ENCODE measurements at regions not wholly inside any gene's neighbourhood (a gene's known extent, or its start where the extent isn't known, plus 50 kb on each side); places are given as distances from the start of the nearest gene placed in this dataset.

GRCh38 chr1:182297335-182297734 lies 94.3 kb downstream of the GLUL start:
- H3K4me1 ChIP-seq (ENCODE audit: control insufficient read depth, extremely low read depth, insufficient read depth, low read length) = peaks cover 2% of the 10 kb centered on the region
- H3K9ac ChIP-seq (ENCODE audit: control insufficient read depth, extremely low read depth, insufficient read depth, low read length) = no peak overlapping the region
- FAIRE-seq = no peak
- no peaks in the 10 kb centered on the region for H3K9me3 ChIP-seq (ENCODE audit: control insufficient read depth, low read depth, low read length)
- no peak for DNase-seq (ENCODE audit: low read depth, low spot score)
- H3K36me3 ChIP-seq (ENCODE audit: control insufficient read depth in 2 of 2, extremely low read depth in 1 of 2, insufficient read depth in 2 of 2, low read length in 2 of 2) = no peaks in the 10 kb centered on the region
- no peaks in the 10 kb centered on the region for H3K9me1 ChIP-seq (ENCODE audit: control insufficient read depth, extremely low read depth, insufficient read depth, low read length)
- H3K27ac ChIP-seq (ENCODE audit: control insufficient read depth, insufficient read depth, low read length) = no peak overlapping the region
- H3K4me2 ChIP-seq (ENCODE audit: control insufficient read depth, extremely low read depth, insufficient read depth, low read depth, low read length) = no peak overlapping the region
- no peaks in the 10 kb centered on the region for H4K20me1 ChIP-seq (ENCODE audit: control insufficient read depth, extremely low read depth, insufficient read depth, low read length)
- no peak overlapping the region for H3K4me3 ChIP-seq (ENCODE audit: control insufficient read depth in 2 of 3, extremely low read depth in 1 of 3, insufficient read depth in 2 of 3, low read depth in 1 of 3, low read length in 3 of 3)
- H3K79me2 ChIP-seq (ENCODE audit: control insufficient read depth, insufficient read depth, low read length) = no peaks in the 10 kb centered on the region
- no peak for TF ChIP-seq EZH2 (IDR thresholded peaks at IDR 0.05; ENCODE audit: low read length)
- TF ChIP-seq, protein P1, sequence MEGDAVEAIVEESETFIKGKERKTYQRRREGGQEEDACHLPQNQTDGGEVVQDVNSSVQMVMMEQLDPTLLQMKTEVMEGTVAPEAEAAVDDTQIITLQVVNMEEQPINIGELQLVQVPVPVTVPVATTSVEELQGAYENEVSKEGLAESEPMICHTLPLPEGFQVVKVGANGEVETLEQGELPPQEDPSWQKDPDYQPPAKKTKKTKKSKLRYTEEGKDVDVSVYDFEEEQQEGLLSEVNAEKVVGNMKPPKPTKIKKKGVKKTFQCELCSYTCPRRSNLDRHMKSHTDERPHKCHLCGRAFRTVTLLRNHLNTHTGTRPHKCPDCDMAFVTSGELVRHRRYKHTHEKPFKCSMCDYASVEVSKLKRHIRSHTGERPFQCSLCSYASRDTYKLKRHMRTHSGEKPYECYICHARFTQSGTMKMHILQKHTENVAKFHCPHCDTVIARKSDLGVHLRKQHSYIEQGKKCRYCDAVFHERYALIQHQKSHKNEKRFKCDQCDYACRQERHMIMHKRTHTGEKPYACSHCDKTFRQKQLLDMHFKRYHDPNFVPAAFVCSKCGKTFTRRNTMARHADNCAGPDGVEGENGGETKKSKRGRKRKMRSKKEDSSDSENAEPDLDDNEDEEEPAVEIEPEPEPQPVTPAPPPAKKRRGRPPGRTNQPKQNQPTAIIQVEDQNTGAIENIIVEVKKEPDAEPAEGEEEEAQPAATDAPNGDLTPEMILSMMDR (optimal IDR thresholded peaks at IDR 0.05 in 1 of 3, IDR thresholded peaks at IDR 0.05 in 1 of 3, conservative IDR thresholded peaks at IDR 0.05 in 1 of 3; ENCODE audit: extremely low read depth in 1 of 3, insufficient read depth in 2 of 3, low read length in 3 of 3) = no peak
- dilution Hi-C loops (cut with MboI; ENCODE audit: extremely low pct_ligation_motif_present, low sequenced_read_pairs) = no loop called here
- no peaks in the 10 kb centered on the region for H3K27me3 ChIP-seq (ENCODE audit: control insufficient read depth, extremely low read depth, insufficient read depth, low read length)
- no peak overlapping the region for H2AFZ ChIP-seq (ENCODE audit: control insufficient read depth, low read length)

GRCh38 chr1:182295697-182296096 lies 95.9 kb downstream of the GLUL start:
- no peak overlapping the region for H2AFZ ChIP-seq (ENCODE audit: control insufficient read depth, low read length)
- H3K36me3 ChIP-seq (ENCODE audit: control insufficient read depth in 2 of 2, extremely low read depth in 1 of 2, insufficient read depth in 2 of 2, low read length in 2 of 2) = no peaks in the 10 kb centered on the region
- H3K79me2 ChIP-seq (ENCODE audit: control insufficient read depth, insufficient read depth, low read length) = no peaks in the 10 kb centered on the region
- H3K9me3 ChIP-seq (ENCODE audit: control insufficient read depth, low read depth, low read length) = no peaks in the 10 kb centered on the region
- H4K20me1 ChIP-seq (ENCODE audit: control insufficient read depth, extremely low read depth, insufficient read depth, low read length) = no peaks in the 10 kb centered on the region
- dilution Hi-C loops (cut with MboI; ENCODE audit: extremely low pct_ligation_motif_present, low sequenced_read_pairs) = no loop called here
- no peak overlapping the region for H3K9ac ChIP-seq (ENCODE audit: control insufficient read depth, extremely low read depth, insufficient read depth, low read length)
- FAIRE-seq = no peak
- H3K9me1 ChIP-seq (ENCODE audit: control insufficient read depth, extremely low read depth, insufficient read depth, low read length) = no peaks in the 10 kb centered on the region
- H3K27me3 ChIP-seq (ENCODE audit: control insufficient read depth, extremely low read depth, insufficient read depth, low read length) = no peaks in the 10 kb centered on the region
- no peak for TF ChIP-seq EZH2 (IDR thresholded peaks at IDR 0.05; ENCODE audit: low read length)
- TF ChIP-seq, protein P1 (optimal IDR thresholded peaks at IDR 0.05 in 1 of 3, IDR thresholded peaks at IDR 0.05 in 1 of 3, conservative IDR thresholded peaks at IDR 0.05 in 1 of 3; ENCODE audit: extremely low read depth in 1 of 3, insufficient read depth in 2 of 3, low read length in 3 of 3) = no peak
- no peak overlapping the region for H3K27ac ChIP-seq (ENCODE audit: control insufficient read depth, insufficient read depth, low read length)
- H3K4me3 ChIP-seq (ENCODE audit: control insufficient read depth in 2 of 3, extremely low read depth in 1 of 3, insufficient read depth in 2 of 3, low read depth in 1 of 3, low read length in 3 of 3) = no peak overlapping the region
- no peak for DNase-seq (ENCODE audit: low read depth, low spot score)
- no peak overlapping the region for H3K4me2 ChIP-seq (ENCODE audit: control insufficient read depth, extremely low read depth, insufficient read depth, low read depth, low read length)
- H3K4me1 ChIP-seq (ENCODE audit: control insufficient read depth, extremely low read depth, insufficient read depth, low read length) = peaks cover 1% of the 10 kb centered on the region

Measured in keratinocyte (primary cell).